Fibroblast of mammary gland (primary cell): ENCODE measurements at regions not wholly inside any gene's neighbourhood (a gene's known extent, or its start where the extent isn't known, plus 50 kb on each side); places are given as distances from the start of the nearest gene placed in this dataset.

Source experiments
- DNase-seq: peaks from one replicate; pipeline ENCODE4 v3.0.0-alpha.2; 2010; ENCODE audit warnings: low read depth
- H3K4me3 ChIP-seq: 2 replicates; pipeline ENCODE4 v1.5.1; 2011; ENCODE audit warnings: low read depth, mild to moderate bottlenecking, low read length, moderate library complexity; ENCODE audit not compliant: control insufficient read depth
- TF ChIP-seq, protein P1 (sequence below): conservative IDR thresholded peaks from 2 replicates; pipeline ENCODE4 v1.5.1; 2011; ENCODE audit warnings: low read depth, low read length, inconsistent platforms; ENCODE audit not compliant: control insufficient read depth, insufficient read depth

DNA sequence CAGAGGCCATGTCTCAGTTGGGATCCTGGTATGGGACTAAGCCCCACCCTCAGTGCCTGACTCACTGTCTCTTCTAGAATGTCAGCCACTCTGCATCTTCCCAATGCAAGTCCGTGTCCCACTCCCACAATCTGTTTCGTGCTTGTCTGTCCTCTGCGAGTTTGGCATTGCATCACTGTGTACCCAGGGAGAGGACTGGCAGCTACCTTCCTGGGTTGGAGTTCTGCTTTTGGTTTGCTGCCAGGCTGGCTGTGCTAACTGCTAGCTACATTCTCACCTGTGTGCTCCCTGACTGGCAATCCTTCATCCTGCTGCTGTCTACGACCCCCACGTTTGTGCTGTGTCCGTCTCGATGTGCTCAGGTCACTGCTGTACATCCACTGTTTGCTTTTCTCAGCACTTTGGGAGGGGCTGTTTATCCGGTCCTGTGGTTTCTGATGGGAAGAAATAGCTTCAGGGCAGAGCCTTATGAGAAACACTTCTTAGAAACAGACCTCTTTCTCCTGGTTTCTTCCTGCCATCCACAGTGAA lies 56.0 kb upstream of the GLI3 start:
- TF ChIP-seq, protein P1, sequence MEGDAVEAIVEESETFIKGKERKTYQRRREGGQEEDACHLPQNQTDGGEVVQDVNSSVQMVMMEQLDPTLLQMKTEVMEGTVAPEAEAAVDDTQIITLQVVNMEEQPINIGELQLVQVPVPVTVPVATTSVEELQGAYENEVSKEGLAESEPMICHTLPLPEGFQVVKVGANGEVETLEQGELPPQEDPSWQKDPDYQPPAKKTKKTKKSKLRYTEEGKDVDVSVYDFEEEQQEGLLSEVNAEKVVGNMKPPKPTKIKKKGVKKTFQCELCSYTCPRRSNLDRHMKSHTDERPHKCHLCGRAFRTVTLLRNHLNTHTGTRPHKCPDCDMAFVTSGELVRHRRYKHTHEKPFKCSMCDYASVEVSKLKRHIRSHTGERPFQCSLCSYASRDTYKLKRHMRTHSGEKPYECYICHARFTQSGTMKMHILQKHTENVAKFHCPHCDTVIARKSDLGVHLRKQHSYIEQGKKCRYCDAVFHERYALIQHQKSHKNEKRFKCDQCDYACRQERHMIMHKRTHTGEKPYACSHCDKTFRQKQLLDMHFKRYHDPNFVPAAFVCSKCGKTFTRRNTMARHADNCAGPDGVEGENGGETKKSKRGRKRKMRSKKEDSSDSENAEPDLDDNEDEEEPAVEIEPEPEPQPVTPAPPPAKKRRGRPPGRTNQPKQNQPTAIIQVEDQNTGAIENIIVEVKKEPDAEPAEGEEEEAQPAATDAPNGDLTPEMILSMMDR = no peak
- no peak for DNase-seq
- no peak overlapping the region for H3K4me3 ChIP-seq

DNA sequence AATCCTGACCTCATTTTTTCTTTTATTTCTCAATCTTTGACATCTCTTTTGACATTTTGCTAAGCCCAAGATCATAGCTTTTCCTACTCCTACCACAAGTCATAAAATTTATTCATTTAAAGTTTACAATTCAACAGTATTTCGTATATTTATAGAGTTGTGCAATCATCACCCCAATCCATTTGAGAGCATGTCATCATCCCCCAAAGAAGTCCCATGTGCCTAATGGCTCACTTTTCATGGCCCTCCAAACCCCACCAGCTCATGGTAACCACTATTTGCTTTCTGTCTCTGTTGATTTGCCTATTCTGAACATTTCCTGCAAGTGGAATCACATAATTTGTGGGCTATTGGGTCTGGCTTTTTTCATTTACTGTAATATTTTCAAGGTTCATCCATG lies 52.5 kb upstream of the GLI3 start:
- TF ChIP-seq, protein P1 = no peak
- no peak overlapping the region for H3K4me3 ChIP-seq
- no peak for DNase-seq
